ENCODE measurements at regions not wholly inside any gene's neighbourhood (a gene's known extent, or its start where the extent isn't known, plus 50 kb on each side); places are given as distances from the start of the nearest gene placed in this dataset.

DNA sequence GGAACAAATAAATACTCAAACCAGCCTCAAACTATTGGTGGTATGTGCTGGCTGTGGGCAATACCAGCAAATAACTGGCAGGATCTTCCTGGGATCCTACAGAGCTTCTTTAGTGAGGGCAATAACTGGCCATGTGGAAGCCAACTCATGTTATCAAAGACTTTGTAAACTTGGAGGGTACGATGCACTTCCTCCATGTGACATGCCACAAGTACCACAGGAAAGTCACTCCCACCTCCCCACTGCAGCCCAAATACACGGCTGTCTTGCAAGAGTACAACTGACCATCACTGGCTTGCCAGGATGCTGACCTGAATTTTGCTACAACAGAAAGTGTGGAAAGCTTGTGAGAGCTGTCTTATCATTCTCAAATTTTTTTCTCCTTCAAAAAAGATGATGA is 93.3 kb upstream of the MAML3 start:
- Mint-ChIP-seq H3K9me3 (no peaks in the 10 kb centered on the region), H3K4me3 (no peak overlapping the region), H3K36me3 (ENCODE audit: low read depth) (no peaks in the 10 kb centered on the region), H3K4me1 (ENCODE audit: low read depth) (peaks cover 26% of the 10 kb centered on the region), H3K27ac (no peak overlapping the region), H3K27me3 (peaks cover 2% of the 10 kb centered on the region)
- CTCF ChIA-PET, result interaction anchor here (1.0 to 1.6 kb wide), 2 partner anchors 12 to 234 kb away, joined by 3 to 7 read pairs; no protein-coding TSS in a partner anchor
- intact Hi-C loops (cut with micrococcal nuclease), result no loop called here
- ATAC-seq (no peak), DNase-seq (no peak)
- POLR2A ChIA-PET, result no interaction called here
- TF ChIP-seq, protein P1, sequence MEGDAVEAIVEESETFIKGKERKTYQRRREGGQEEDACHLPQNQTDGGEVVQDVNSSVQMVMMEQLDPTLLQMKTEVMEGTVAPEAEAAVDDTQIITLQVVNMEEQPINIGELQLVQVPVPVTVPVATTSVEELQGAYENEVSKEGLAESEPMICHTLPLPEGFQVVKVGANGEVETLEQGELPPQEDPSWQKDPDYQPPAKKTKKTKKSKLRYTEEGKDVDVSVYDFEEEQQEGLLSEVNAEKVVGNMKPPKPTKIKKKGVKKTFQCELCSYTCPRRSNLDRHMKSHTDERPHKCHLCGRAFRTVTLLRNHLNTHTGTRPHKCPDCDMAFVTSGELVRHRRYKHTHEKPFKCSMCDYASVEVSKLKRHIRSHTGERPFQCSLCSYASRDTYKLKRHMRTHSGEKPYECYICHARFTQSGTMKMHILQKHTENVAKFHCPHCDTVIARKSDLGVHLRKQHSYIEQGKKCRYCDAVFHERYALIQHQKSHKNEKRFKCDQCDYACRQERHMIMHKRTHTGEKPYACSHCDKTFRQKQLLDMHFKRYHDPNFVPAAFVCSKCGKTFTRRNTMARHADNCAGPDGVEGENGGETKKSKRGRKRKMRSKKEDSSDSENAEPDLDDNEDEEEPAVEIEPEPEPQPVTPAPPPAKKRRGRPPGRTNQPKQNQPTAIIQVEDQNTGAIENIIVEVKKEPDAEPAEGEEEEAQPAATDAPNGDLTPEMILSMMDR (IDR thresholded peaks at IDR 0.05), result no peak

DNA sequence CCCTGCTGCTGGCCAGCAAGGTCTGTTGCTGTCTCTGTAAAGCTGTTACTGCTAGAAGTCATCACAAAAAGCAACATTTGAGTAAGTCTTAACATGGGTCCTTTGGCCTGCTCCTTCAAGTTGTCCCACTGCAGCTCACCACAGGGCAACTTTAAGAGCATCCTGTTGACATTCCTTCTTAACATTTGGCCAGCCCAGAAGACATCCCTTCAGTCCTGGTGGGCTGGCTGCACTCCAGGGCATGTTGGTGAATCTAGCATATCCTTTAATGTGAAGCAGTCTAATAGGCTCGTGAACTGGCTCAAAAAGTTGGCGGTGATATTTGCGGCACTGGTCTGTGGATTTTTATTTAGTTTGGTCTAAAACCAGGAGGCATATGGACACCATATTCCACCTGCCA is 92.2 kb upstream of the MAML3 start:
- ChIA-PET POLR2A (interaction anchor here (1.1 kb wide), 1 partner anchor 90 kb away, joined by 3 read pairs; no protein-coding TSS in a partner anchor), CTCF (interaction anchor here (0.7 to 4.0 kb wide), 2 partner anchors 11 to 204 kb away, joined by 3 to 18 read pairs; no protein-coding TSS in a partner anchor)
- intact Hi-C loops (cut with micrococcal nuclease), result no loop called here
- no peaks in the 10 kb centered on the region for H3K9me3 Mint-ChIP-seq
- no peak overlapping the region for H3K27ac Mint-ChIP-seq
- no peaks in the 10 kb centered on the region for H3K36me3 Mint-ChIP-seq (ENCODE audit: low read depth)
- no peak for DNase-seq
- peaks cover 24% of the 10 kb centered on the region for H3K4me1 Mint-ChIP-seq (ENCODE audit: low read depth)
- ATAC-seq, result no peak
- H3K4me3 Mint-ChIP-seq, result no peak overlapping the region
- TF ChIP-seq, protein P1 (IDR thresholded peaks at IDR 0.05), result no peak
- peaks cover 2% of the 10 kb centered on the region for H3K27me3 Mint-ChIP-seq

DNA sequence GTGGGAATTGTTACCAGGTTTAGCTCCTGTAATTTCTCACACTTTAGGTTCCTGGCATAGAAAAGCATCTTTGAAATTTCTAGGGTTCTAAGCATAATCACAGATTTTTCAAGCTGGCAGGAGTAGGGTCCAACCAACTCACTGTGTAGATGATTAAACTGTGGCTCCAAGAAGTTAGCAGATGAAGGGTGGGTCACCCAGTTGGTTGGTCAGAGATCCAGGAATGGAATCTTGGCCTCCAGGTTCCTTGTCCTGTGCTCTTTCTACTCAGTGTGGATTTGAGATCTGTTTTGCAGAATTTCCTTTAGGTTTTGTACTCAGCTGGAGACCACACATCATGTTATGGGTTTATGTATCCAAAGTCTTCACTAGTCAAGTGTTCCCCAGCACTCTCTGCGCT is 90.3 kb upstream of the MAML3 start:
- CTCF ChIA-PET, result interaction anchor here (1.1 to 5.1 kb wide), 5 partner anchors 9 to 587 kb away, joined by 3 to 45 read pairs (median 10); no protein-coding TSS in a partner anchor
- POLR2A ChIA-PET, result interaction anchor here (0.9 to 1.5 kb wide), 3 partner anchors 9 to 199 kb away, joined by 3 to 4 read pairs (median 4); partner anchors contain the start of gene MAML3
- DNase-seq (no peak), ATAC-seq (no peak)
- H3K36me3 Mint-ChIP-seq (ENCODE audit: low read depth), result no peaks in the 10 kb centered on the region
- TF ChIP-seq, protein P1 (IDR thresholded peaks at IDR 0.05), result no peak
- H3K9me3 Mint-ChIP-seq, result no peaks in the 10 kb centered on the region
- intact Hi-C loops (cut with micrococcal nuclease), result no loop called here
- no peak overlapping the region for H3K4me3 Mint-ChIP-seq
- peaks cover 2% of the 10 kb centered on the region for H3K27me3 Mint-ChIP-seq
- peaks cover 20% of the 10 kb centered on the region for H3K4me1 Mint-ChIP-seq (ENCODE audit: low read depth)
- no peak overlapping the region for H3K27ac Mint-ChIP-seq

DNA sequence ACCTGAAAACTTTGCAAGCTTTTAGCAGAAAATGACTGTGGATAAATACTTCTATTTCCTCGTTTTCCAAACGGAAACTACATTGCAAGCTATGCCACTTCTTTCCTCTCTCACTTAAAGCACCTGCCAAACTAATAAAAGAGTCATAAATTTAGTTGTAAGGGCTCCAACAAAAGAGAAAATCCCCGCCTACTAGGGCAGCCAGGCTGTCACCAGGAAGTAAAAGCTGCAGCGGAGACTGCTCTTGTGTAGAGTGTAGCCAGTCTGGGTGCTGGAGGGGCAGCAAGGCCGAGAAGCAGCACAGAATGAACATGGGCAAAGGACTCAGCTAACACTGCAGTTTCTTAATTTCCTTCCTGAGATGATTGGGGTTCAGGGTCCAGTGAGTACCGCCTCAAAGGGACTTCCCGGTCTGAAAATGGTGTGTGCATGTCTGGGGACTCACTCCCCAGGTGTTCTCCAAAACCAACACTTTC is 89.3 kb upstream of the MAML3 start:
- Mint-ChIP-seq H3K4me3 (peak overlapping the region; percentile 44), H3K27ac (peak overlapping the region; percentile 44), H3K27me3 (peaks cover 2% of the 10 kb centered on the region), H3K36me3 (ENCODE audit: low read depth) (no peaks in the 10 kb centered on the region), H3K9me3 (no peaks in the 10 kb centered on the region), H3K4me1 (ENCODE audit: low read depth) (peaks cover 20% of the 10 kb centered on the region)
- peak; percentile 74 for ATAC-seq
- intact Hi-C loops (cut with micrococcal nuclease), result no loop called here
- peak; percentile 46 for DNase-seq
- TF ChIP-seq, protein P1 (IDR thresholded peaks at IDR 0.05), result no peak
- ChIA-PET CTCF (interaction anchor here (0.8 to 5.1 kb wide), 8 partner anchors 8 to 230 kb away, joined by 3 to 45 read pairs (median 6); no protein-coding TSS in a partner anchor), POLR2A (interaction anchor here (0.8 to 1.5 kb wide), 3 partner anchors 8 to 11 kb away, joined by 3 to 4 read pairs (median 3); no protein-coding TSS in a partner anchor)
